ENCODE measurements at regions not wholly inside any gene's neighbourhood (a gene's known extent, or its start where the extent isn't known, plus 50 kb on each side); places are given as distances from the start of the nearest gene placed in this dataset.

DNA sequence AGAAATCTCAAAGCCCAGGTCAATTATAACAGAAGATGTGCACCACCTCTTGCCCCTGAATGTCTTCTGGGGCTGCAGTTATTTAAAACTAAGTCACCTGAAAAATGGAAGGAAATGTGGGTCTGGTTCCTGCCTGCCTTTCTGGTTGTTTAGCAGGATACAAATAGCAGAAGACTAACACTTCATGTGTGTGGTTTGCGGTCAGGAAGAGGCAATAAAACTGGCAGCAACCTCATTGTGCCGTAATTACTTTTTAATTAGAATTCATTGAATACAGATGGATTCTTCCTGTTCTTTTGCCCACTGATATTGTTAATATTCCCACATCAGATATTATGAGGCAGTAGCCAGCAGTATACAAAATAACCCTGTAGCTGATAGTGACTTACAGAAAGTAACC is 345.7 kb downstream of the ZNF326 start:
- Histone ChIP-seq H3K4me1 (ENCODE audit: insufficient read depth) (no peaks in the 10 kb centered on the region), H3K36me3 (no peaks in the 10 kb centered on the region), H3K4me3 (no peak overlapping the region), H3K9me3 (no peaks in the 10 kb centered on the region), H3K27me3 (no peaks in the 10 kb centered on the region), H3K27ac (no peak overlapping the region)
- intact Hi-C loops (cut with DNase I) = no loop called here
- TF ChIP-seq POLR2A (IDR thresholded peaks at IDR 0.05) (no peak), EP300 (IDR thresholded peaks at IDR 0.05) (no peak)
- TF ChIP-seq, protein P1, sequence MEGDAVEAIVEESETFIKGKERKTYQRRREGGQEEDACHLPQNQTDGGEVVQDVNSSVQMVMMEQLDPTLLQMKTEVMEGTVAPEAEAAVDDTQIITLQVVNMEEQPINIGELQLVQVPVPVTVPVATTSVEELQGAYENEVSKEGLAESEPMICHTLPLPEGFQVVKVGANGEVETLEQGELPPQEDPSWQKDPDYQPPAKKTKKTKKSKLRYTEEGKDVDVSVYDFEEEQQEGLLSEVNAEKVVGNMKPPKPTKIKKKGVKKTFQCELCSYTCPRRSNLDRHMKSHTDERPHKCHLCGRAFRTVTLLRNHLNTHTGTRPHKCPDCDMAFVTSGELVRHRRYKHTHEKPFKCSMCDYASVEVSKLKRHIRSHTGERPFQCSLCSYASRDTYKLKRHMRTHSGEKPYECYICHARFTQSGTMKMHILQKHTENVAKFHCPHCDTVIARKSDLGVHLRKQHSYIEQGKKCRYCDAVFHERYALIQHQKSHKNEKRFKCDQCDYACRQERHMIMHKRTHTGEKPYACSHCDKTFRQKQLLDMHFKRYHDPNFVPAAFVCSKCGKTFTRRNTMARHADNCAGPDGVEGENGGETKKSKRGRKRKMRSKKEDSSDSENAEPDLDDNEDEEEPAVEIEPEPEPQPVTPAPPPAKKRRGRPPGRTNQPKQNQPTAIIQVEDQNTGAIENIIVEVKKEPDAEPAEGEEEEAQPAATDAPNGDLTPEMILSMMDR (IDR thresholded peaks at IDR 0.05) = no peak
- 58 to 77% (median 74%) methylated on average over 2 of the region's 2 CpGs for WGBS, 3 donors
- DNase-seq = no peak

DNA sequence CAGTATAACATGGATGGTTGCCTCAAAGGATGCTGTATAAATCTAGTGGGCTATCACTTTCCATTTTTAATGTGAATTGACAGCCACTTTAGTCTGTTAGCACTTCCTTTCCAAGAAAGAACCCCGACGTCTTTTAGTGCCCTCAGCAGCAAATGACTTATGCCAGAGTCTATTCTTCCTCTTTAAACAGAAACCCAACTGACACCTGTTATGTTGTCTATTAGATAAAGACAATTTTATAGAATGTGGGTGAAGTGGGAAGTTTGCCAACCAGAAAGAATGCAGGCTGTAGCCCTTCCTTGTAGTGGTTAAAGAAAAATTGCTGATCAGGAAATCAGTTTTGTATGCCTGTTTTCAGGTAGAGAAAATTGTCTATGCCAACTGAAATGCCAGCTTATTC is 344.9 kb downstream of the ZNF326 start:
- Histone ChIP-seq H3K36me3 (no peaks in the 10 kb centered on the region), H3K27me3 (no peaks in the 10 kb centered on the region), H3K4me3 (no peak overlapping the region), H3K4me1 (ENCODE audit: insufficient read depth) (no peaks in the 10 kb centered on the region), H3K27ac (no peak overlapping the region), H3K9me3 (no peaks in the 10 kb centered on the region)
- WGBS, 3 donors = 62 to 68% (median 63%) methylated on average over 2 of the region's 2 CpGs
- DNase-seq = no peak
- TF ChIP-seq, protein P1 (IDR thresholded peaks at IDR 0.05) = no peak
- TF ChIP-seq EP300 (IDR thresholded peaks at IDR 0.05) (no peak), POLR2A (IDR thresholded peaks at IDR 0.05) (no peak)
- intact Hi-C loops (cut with DNase I) = no loop called here

DNA sequence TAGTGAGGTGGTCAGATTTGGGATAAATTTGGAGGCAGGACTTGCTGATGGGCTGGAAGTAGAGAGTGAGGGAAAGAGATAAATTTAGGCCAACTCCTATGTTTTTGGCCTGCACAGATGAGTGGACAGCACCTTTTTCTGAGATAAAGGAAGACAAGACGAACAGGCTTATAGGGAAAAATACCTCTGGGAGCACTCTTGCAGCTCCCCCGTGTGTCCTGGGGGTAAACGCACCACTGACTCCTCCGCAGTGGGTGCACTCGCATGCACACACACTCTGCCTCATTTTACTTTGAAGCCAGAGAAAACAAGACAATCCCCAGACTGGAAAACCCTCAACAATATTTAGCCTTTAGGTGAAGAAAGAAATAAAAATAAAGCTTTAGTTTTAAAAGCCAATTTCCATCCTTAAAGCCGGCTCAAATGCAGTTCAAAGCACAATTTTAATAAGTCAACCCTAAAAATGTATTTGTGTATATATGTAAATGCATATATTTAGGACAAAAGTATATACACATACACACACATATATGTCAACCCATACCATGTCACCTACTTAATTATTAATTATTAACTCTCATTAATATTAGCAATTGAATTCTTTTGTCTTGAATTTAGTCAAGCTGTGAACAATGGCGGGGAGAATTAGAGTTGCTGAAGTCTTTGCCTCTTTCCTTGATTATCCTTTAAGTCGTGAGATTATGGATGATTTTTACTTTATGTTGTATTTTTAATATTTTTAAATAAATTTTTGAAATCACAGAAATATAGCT is 341.8 kb downstream of the ZNF326 start:
- H3K27me3 ChIP-seq = no peaks in the 10 kb centered on the region
- TF ChIP-seq EP300 (IDR thresholded peaks at IDR 0.05) = no peak
- TF ChIP-seq POLR2A (IDR thresholded peaks at IDR 0.05) = no peak
- TF ChIP-seq, protein P1 (IDR thresholded peaks at IDR 0.05) = no peak
- 61 to 76% (median 67%) methylated on average over 8 of the region's 8 CpGs for WGBS, 3 donors

DNA sequence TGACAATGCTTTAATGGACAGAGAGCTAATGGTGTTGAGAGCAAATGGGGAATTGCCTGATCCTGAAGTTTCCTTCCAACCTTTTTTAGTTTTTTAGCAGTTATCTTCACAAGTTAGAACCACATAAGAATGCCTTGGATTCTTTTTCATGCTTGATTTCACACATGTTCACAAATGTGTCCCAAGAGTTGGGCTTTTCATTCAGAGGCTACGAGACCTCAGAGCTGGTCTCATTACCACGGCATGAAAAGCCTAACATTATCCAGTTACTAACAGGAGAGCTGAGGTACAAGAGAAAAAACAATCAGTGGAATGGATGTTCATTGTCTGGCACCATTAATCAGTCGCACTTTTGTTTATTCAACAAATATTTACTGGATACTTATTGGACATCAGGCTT is 340.6 kb downstream of the ZNF326 start:
- no peak for DNase-seq
- Histone ChIP-seq H3K36me3 (no peaks in the 10 kb centered on the region), H3K4me3 (no peak overlapping the region), H3K27ac (no peak overlapping the region), H3K4me1 (ENCODE audit: insufficient read depth) (no peaks in the 10 kb centered on the region), H3K9me3 (no peaks in the 10 kb centered on the region), H3K27me3 (no peaks in the 10 kb centered on the region)
- intact Hi-C loops (cut with DNase I) = no loop called here
- 58 to 75% (median 62%) methylated on average over 3 of the region's 3 CpGs for WGBS, 3 donors
- TF ChIP-seq, protein P1 (IDR thresholded peaks at IDR 0.05) = no peak
- TF ChIP-seq EP300 (IDR thresholded peaks at IDR 0.05) (no peak), POLR2A (IDR thresholded peaks at IDR 0.05) (no peak)

More for the DNA sequence above, 341.8 kb downstream of the ZNF326 start:
- Histone ChIP-seq H3K9me3 (no peaks in the 10 kb centered on the region), H3K4me1 (ENCODE audit: insufficient read depth) (no peaks in the 10 kb centered on the region), H3K27ac (no peak overlapping the region), H3K36me3 (no peaks in the 10 kb centered on the region), H3K4me3 (no peak overlapping the region)
- intact Hi-C loops (cut with DNase I) = no loop called here
- DNase-seq = no peak

Data from ovary (tissue), 7 donors.